Kidney (tissue), 13 donors: ENCODE measurements at regions not wholly inside any gene's neighbourhood (a gene's known extent, or its start where the extent isn't known, plus 50 kb on each side); places are given as distances from the start of the nearest gene placed in this dataset.

Experiments used
- DNase-seq, 5 donors: peaks; one replicate each; pipeline ENCODE4 v3.0.0-alpha.2; 2013 to 2020
- FAIRE-seq: peaks from 2 replicates; lab custom pipeline; 2012; peaks lifted over from hg19 to GRCh38; lab: Jason Lieb, UNC
- H3K27ac ChIP-seq, 2 donors: one replicate each; pipeline ENCODE4 v1.7.0; 2013; ENCODE audit warnings: low read depth in 2 of 2, low read length in 2 of 2, inconsistent platforms in 1 of 2
- H3K27me3 ChIP-seq: one replicate; pipeline ENCODE4 v1.7.1; 2013; ENCODE audit warnings: low read length, inconsistent platforms; ENCODE audit not compliant: control insufficient read depth, insufficient read depth
- H3K36me3 ChIP-seq, 3 donors: one replicate each; pipeline versions ENCODE4 v1.7.0 to v1.7.1; 2013; ENCODE audit warnings: low read length in 3 of 3, control low read depth in 1 of 3, inconsistent platforms in 1 of 3; ENCODE audit not compliant: insufficient read depth in 3 of 3, control insufficient read depth in 2 of 3
- H3K4me1 ChIP-seq, 3 donors: one replicate each; pipeline versions ENCODE4 v1.7.0 to v1.7.1; 2013; ENCODE audit warnings: low read length in 3 of 3, inconsistent platforms in 1 of 3, low read depth in 1 of 3; ENCODE audit not compliant: control insufficient read depth in 2 of 3, insufficient read depth in 2 of 3
- H3K4me3 ChIP-seq, 3 donors: one replicate each; pipeline versions ENCODE4 v1.7.0 to v1.8.1; 2013; ENCODE audit warnings: low read length in 3 of 3, control low read depth in 1 of 3, inconsistent platforms in 1 of 3
- H3K9ac ChIP-seq, 3 donors: one replicate each; pipeline versions ENCODE4 v1.7.0 to v1.7.1; 2013; ENCODE audit warnings: low read length in 3 of 3, control low read depth in 1 of 3, inconsistent platforms in 1 of 3
- H3K9me3 ChIP-seq, 3 donors: one replicate each; pipeline versions ENCODE4 v1.7.0 to v1.7.1; 2013; ENCODE audit warnings: low read length in 3 of 3, control low read depth in 1 of 3, inconsistent platforms in 1 of 3; ENCODE audit not compliant: control insufficient read depth in 2 of 3, insufficient read depth in 1 of 3
- intact Hi-C: fragments of 100-400 bp; cut with DNase I; formaldehyde crosslinking; loops from one replicate; pipeline ENCODE4 v1.11.1; 2022
- TF ChIP-seq, protein P1 (sequence below): IDR thresholded peaks from 3 replicates; pipeline ENCODE4 v1.5.1; 2012; ENCODE audit warnings: mild to moderate bottlenecking, moderate library complexity, borderline replicate concordance; ENCODE audit not compliant: insufficient read depth; ENCODE audit errors: extremely low read depth
- donor health status: control.
- donor health status: control.
- donor health status: control.
- donor health status: control.
- donor health status: control.
- donor health status: DM: yes; HTN: yes; CAD: no.
- donor health status: Normal renal cell carcinoma (clear cell type).

DNA sequence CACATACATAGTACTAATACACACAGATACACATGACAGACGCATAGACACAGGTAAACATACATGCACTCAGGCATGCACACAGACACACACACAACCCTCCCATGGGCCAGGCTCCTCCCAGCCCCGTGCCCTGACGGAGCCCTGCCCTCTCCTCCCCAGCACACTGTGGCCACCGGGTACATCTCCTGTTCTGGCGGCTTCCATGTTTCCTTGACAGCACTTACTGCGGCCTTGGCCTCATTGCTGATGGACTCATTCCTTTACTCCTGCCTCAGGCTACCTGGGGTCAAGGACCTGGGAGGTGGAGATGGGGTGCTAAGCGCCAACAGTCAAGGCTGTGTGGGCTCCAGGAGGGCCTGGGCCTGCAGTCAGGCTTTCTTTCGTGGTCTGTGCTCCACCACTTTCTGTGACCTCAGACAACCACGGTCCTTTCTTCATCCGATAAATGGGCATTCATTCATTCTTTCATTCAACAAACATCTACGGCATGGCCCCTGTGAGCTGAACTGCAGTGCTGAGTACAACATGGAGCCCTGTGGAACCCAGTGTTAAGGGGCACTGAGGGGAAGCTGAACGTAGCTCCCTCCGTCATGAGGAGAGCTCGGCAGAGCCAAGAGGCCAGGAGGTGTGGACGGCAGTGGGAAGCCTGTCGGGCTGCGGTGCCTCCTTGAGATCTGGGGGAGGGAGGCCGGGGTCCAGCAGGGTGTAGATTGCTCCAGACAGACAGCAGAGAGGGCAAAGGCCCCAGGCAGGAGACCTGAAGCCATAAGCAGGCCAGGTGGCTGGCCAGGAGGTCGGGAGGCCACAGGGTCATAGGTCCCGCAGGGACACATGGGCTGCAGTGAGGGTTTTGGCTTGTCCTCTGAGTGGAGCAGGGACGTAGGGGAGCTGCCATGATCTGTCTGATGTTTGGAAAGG lies 190.4 kb upstream of the HDAC4 start:
- TF ChIP-seq, protein P1, sequence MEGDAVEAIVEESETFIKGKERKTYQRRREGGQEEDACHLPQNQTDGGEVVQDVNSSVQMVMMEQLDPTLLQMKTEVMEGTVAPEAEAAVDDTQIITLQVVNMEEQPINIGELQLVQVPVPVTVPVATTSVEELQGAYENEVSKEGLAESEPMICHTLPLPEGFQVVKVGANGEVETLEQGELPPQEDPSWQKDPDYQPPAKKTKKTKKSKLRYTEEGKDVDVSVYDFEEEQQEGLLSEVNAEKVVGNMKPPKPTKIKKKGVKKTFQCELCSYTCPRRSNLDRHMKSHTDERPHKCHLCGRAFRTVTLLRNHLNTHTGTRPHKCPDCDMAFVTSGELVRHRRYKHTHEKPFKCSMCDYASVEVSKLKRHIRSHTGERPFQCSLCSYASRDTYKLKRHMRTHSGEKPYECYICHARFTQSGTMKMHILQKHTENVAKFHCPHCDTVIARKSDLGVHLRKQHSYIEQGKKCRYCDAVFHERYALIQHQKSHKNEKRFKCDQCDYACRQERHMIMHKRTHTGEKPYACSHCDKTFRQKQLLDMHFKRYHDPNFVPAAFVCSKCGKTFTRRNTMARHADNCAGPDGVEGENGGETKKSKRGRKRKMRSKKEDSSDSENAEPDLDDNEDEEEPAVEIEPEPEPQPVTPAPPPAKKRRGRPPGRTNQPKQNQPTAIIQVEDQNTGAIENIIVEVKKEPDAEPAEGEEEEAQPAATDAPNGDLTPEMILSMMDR: no peak
- H3K36me3 ChIP-seq: no peaks in the 10 kb centered on the region
- FAIRE-seq (no peak), DNase-seq (peak in 2 of 5 donors; percentile 23 to 46)
- no peak overlapping the region for H3K9ac ChIP-seq
- no peak overlapping the region for H3K27ac ChIP-seq
- no peaks in the 10 kb centered on the region for H3K27me3 ChIP-seq
- H3K4me3 ChIP-seq: no peak overlapping the region
- H3K4me1 ChIP-seq: no peaks in the 10 kb centered on the region
- intact Hi-C loops: no loop called here
- H3K9me3 ChIP-seq: no peaks in the 10 kb centered on the region

DNA sequence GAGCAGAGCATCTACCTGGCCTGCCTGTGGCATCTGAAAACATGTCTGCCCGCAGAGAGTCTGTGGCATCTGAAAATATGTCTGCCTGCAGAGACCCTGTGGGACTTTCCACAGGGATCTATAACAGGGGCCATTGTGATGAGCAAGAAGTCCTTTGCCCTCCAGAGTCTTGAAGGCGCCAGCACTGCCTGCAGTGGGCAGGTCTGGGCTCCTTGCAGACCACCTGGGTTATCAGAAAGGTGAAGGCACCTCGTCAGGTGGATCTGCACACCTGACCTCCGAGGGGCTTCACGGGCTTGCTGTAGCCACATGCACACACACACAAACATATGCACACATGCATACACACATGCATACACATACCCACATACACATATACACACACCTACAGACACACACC lies 189.5 kb upstream of the HDAC4 start:
- intact Hi-C loops: no loop called here
- no peak overlapping the region for H3K4me3 ChIP-seq
- H3K9ac ChIP-seq: no peak overlapping the region
- no peaks in the 10 kb centered on the region for H3K9me3 ChIP-seq
- no peak for FAIRE-seq
- H3K4me1 ChIP-seq: no peaks in the 10 kb centered on the region
- no peaks in the 10 kb centered on the region for H3K27me3 ChIP-seq
- no peaks in the 10 kb centered on the region for H3K36me3 ChIP-seq
- no peak overlapping the region for H3K27ac ChIP-seq
- TF ChIP-seq, protein P1: no peak
- peak in 2 of 5 donors; percentile 21 to 22 for DNase-seq

DNA sequence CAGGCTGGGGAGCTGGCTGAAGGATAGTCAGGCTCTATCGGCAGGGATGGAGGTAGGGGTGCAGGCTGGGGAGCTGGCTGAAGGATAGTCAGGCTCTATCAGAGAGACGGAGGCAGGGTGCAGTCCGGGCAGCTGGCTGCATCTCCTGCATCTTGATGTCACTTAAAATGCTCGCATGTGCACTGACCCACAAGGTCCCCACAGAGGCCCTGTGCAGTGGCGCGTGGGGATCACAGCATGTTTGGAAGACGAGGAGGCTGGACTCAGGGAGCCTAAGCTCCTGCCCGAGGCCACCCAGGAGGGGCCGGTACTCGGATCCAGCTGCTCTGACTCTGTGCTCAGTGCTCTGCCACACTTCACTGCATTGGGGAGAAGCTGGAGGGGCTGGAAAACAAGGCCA lies 189.0 kb upstream of the HDAC4 start:
- H3K4me1 ChIP-seq: no peaks in the 10 kb centered on the region
- TF ChIP-seq, protein P1: no peak
- FAIRE-seq (no peak), DNase-seq (peak in 3 of 5 donors; percentile 29 to 48 (median 42))
- H3K9me3 ChIP-seq: no peaks in the 10 kb centered on the region
- no peaks in the 10 kb centered on the region for H3K36me3 ChIP-seq
- no peak overlapping the region for H3K9ac ChIP-seq
- H3K4me3 ChIP-seq: no peak overlapping the region
- H3K27me3 ChIP-seq: no peaks in the 10 kb centered on the region
- intact Hi-C loops: no loop called here
- H3K27ac ChIP-seq: no peak overlapping the region
